Ishikawa (cell line): ENCODE measurements at regions not wholly inside any gene's neighbourhood (a gene's known extent, or its start where the extent isn't known, plus 50 kb on each side); places are given as distances from the start of the nearest gene placed in this dataset.

Source experiments
- CEBPB ChIP-seq: IDR thresholded peaks from 2 replicates; pipeline ENCODE4 v1.6.1; 2012
- CREB1 ChIP-seq: IDR thresholded peaks from 2 replicates; pipeline ENCODE4 v1.6.1; 2012; ENCODE audit warnings: low read depth
- EGR1 ChIP-seq: IDR thresholded peaks from 2 replicates; pipeline ENCODE4 v1.6.1; 2012
- EP300 ChIP-seq: IDR thresholded peaks from 2 replicates; pipeline ENCODE4 v1.6.1; 2012; ENCODE audit warnings: borderline replicate concordance
- FOXM1 ChIP-seq: IDR thresholded peaks from 2 replicates; pipeline ENCODE4 v1.6.1; 2012; ENCODE audit warnings: low read depth, borderline replicate concordance
- NFIC ChIP-seq: IDR thresholded peaks from 2 replicates; pipeline ENCODE4 v1.6.1; 2012
- RAD21 ChIP-seq: IDR thresholded peaks from 2 replicates; pipeline ENCODE4 v1.6.1; 2012; ENCODE audit warnings: low read depth
- TAF1 ChIP-seq: IDR thresholded peaks from 2 replicates; pipeline ENCODE4 v1.6.1; 2012; ENCODE audit warnings: low read depth, mild to moderate bottlenecking
- TCF12 ChIP-seq: IDR thresholded peaks from 2 replicates; pipeline ENCODE4 v1.6.1; 2012; ENCODE audit warnings: low read depth
- TEAD4 ChIP-seq: IDR thresholded peaks from 2 replicates; pipeline ENCODE4 v1.6.1; 2012
- USF1 ChIP-seq: IDR thresholded peaks from 2 replicates; pipeline ENCODE4 v1.6.1; 2012
- YY1 ChIP-seq: IDR thresholded peaks from 2 replicates; pipeline ENCODE4 v1.6.1; 2012; ENCODE audit warnings: low read depth
- ZBTB7A ChIP-seq: IDR thresholded peaks from 2 replicates; pipeline ENCODE4 v1.6.1; 2012; ENCODE audit warnings: low read depth
- TF ChIP-seq, protein P1 (sequence below): IDR thresholded peaks from 2 replicates; pipeline ENCODE4 v1.6.1; 2012; ENCODE audit warnings: low read depth, mild to moderate bottlenecking
- TF ChIP-seq, protein P2 (sequence below): IDR thresholded peaks from 2 replicates; pipeline ENCODE4 v1.6.1; 2012

- TF ChIP-seq CEBPB, result no peak
- TF ChIP-seq TCF12, result no peak
- TF ChIP-seq EP300, result no peak
- no peak for TF ChIP-seq RAD21
- TF ChIP-seq FOXM1, result no peak
- TF ChIP-seq TAF1, result no peak
- TF ChIP-seq, protein P1, sequence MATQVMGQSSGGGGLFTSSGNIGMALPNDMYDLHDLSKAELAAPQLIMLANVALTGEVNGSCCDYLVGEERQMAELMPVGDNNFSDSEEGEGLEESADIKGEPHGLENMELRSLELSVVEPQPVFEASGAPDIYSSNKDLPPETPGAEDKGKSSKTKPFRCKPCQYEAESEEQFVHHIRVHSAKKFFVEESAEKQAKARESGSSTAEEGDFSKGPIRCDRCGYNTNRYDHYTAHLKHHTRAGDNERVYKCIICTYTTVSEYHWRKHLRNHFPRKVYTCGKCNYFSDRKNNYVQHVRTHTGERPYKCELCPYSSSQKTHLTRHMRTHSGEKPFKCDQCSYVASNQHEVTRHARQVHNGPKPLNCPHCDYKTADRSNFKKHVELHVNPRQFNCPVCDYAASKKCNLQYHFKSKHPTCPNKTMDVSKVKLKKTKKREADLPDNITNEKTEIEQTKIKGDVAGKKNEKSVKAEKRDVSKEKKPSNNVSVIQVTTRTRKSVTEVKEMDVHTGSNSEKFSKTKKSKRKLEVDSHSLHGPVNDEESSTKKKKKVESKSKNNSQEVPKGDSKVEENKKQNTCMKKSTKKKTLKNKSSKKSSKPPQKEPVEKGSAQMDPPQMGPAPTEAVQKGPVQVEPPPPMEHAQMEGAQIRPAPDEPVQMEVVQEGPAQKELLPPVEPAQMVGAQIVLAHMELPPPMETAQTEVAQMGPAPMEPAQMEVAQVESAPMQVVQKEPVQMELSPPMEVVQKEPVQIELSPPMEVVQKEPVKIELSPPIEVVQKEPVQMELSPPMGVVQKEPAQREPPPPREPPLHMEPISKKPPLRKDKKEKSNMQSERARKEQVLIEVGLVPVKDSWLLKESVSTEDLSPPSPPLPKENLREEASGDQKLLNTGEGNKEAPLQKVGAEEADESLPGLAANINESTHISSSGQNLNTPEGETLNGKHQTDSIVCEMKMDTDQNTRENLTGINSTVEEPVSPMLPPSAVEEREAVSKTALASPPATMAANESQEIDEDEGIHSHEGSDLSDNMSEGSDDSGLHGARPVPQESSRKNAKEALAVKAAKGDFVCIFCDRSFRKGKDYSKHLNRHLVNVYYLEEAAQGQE, result no peak
- no peak for TF ChIP-seq CREB1
- TF ChIP-seq EGR1, result no peak
- TF ChIP-seq YY1, result no peak
- no peak for TF ChIP-seq ZBTB7A
- no peak for TF ChIP-seq NFIC
- TF ChIP-seq, protein P2, sequence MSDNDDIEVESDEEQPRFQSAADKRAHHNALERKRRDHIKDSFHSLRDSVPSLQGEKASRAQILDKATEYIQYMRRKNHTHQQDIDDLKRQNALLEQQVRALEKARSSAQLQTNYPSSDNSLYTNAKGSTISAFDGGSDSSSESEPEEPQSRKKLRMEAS, result no peak
Observed at GRCh38 chr10:3427950-3428354, 255.4 kb upstream of the PITRM1 start.

DNA sequence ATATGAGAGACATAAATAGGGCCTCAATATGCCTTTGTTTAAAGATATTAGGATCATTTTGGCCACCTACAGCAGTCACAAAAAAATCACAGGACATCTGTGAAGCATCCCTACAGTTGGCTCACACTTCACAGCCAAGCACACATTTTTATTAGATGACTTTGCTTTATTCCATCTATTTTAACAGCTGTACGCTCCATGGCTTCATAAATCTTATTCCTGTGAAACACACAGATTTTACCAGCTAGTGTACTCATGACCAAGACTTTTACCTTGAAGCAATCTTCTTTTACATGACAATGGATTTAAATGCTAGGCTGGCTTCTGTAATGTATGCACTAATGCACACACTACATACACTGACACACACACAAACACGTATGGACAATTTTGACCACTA is 254.8 kb upstream of the PITRM1 start:
- no peak for TF ChIP-seq EGR1
- no peak for TF ChIP-seq CEBPB
- TF ChIP-seq, protein P2, result no peak
- TF ChIP-seq, protein P1, result no peak
- TF ChIP-seq TAF1, result no peak
- TF ChIP-seq USF1, result no peak
- TF ChIP-seq FOXM1, result no peak
- no peak for TF ChIP-seq TCF12
- TF ChIP-seq NFIC, result no peak
- no peak for TF ChIP-seq CREB1
- no peak for TF ChIP-seq YY1
- TF ChIP-seq EP300, result no peak
- no peak for TF ChIP-seq ZBTB7A
- TF ChIP-seq RAD21, result no peak
- no peak for TF ChIP-seq TEAD4

DNA sequence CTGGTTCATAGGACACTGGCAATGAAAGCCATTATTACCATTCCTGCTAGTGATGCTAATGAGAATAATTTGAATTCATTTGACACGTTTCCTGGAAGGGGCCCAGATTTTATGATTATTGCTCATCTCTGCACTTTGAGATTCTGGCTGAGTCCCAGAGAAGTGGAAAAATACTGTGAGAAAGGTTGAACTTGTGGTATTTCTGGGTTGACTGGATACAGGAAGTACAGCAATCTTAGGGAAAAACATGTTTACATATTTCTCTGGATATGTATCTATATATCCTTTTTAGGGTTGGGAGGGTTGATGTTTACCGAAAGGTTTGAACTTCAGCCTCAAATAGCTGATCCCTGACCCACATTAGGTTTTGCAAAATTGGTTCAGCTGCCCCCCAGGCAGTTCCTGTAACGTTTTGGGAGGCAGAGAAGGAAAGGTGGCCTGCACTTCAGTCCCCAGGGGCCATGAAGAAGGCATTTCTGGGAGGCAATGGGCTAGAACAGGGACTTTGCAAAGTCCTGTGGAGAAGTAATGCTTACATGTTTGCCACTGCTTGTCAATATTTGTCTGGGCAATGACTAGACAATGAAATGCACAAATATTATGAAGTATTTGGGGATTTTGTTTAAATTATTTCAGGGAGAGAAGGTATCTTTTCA is 253.7 kb upstream of the PITRM1 start:
- TF ChIP-seq TAF1 (no peak), YY1 (no peak), RAD21 (no peak), ZBTB7A (no peak), TEAD4 (no peak), EGR1 (no peak), NFIC (no peak), TCF12 (no peak)

- no peak for TF ChIP-seq ZBTB7A
- no peak for TF ChIP-seq NFIC
- TF ChIP-seq USF1, result no peak
- no peak for TF ChIP-seq RAD21
- no peak for TF ChIP-seq YY1
- no peak for TF ChIP-seq TEAD4
- no peak for TF ChIP-seq CEBPB
- no peak for TF ChIP-seq EP300
- no peak for TF ChIP-seq TCF12
- TF ChIP-seq TAF1, result no peak
- TF ChIP-seq, protein P2, result no peak
- no peak for TF ChIP-seq CREB1
- no peak for TF ChIP-seq FOXM1
- TF ChIP-seq, protein P1, result no peak
Observed at GRCh38 chr10:3425716-3426115, 253.1 kb upstream of the PITRM1 start.
